Endothelial cell of umbilical vein (primary cell): ENCODE measurements at regions not wholly inside any gene's neighbourhood (a gene's known extent, or its start where the extent isn't known, plus 50 kb on each side); places are given as distances from the start of the nearest gene placed in this dataset.

Experiments used
- CTCF ChIP-seq, 2 donors: IDR thresholded peaks; 1 replicate in 1 of 2; 2 replicates in 1 of 2; pipeline ENCODE4 v1.5.1; 2011; ENCODE audit warnings: low read length in 2 of 2, mild to moderate bottlenecking in 2 of 2, moderate library complexity in 2 of 2, control low read depth in 1 of 2, inconsistent platforms in 1 of 2, low read depth in 1 of 2; ENCODE audit not compliant: insufficient read depth in 1 of 2; ENCODE audit errors: extremely low read depth in 1 of 2
- EZH2 ChIP-seq: IDR thresholded peaks from 2 replicates; pipeline ENCODE4 v1.6.1; 2012; ENCODE audit warnings: borderline replicate concordance, low read depth, mild to moderate bottlenecking, moderate library complexity, low read length, inconsistent platforms; ENCODE audit not compliant: severe bottlenecking
- FOS ChIP-seq: IDR thresholded peaks from 2 replicates; pipeline ENCODE4 v1.6.1; 2011; ENCODE audit warnings: mild to moderate bottlenecking, low read length, moderate library complexity, borderline replicate concordance; ENCODE audit not compliant: insufficient read depth
- MAX ChIP-seq: IDR thresholded peaks from 2 replicates; pipeline ENCODE4 v1.6.1; 2011; ENCODE audit not compliant: insufficient read depth, insufficient read length
- POLR2A ChIP-seq: IDR thresholded peaks from 2 replicates; pipeline ENCODE4 v1.6.1; 2012; ENCODE audit warnings: low read depth, mild to moderate bottlenecking, control low read depth, low read length
- POLR2AphosphoS5 ChIP-seq: IDR thresholded peaks from 2 replicates; pipeline ENCODE4 v1.6.1; 2012; ENCODE audit warnings: low read depth, mild to moderate bottlenecking, control low read depth, low read length, moderate library complexity; ENCODE audit not compliant: insufficient read depth

- no peak for TF ChIP-seq CTCF (IDR thresholded peaks at IDR 0.05; ENCODE audit: extremely low read depth in 1 of 2, insufficient read depth in 1 of 2, low read depth in 1 of 2, low read length in 2 of 2)
- TF ChIP-seq POLR2A: no peak
- no peak for TF ChIP-seq POLR2AphosphoS5
- no peak for TF ChIP-seq MAX
- no peak for TF ChIP-seq EZH2
- TF ChIP-seq FOS: no peak
Observed at GRCh38 chrX:113470166-113470565, 629.5 kb upstream of the AMOT start.
